GM21786 (cell line): ENCODE measurements at regions not wholly inside any gene's neighbourhood (a gene's known extent, or its start where the extent isn't known, plus 50 kb on each side); places are given as distances from the start of the nearest gene placed in this dataset.

Source experiments
- ATAC-seq: cut with Tn5 transposase; IDR thresholded peaks from one replicate; pipeline ENCODE4 v1.9.1; 2021; ENCODE audit not compliant: unreplicated experiment

DNA sequence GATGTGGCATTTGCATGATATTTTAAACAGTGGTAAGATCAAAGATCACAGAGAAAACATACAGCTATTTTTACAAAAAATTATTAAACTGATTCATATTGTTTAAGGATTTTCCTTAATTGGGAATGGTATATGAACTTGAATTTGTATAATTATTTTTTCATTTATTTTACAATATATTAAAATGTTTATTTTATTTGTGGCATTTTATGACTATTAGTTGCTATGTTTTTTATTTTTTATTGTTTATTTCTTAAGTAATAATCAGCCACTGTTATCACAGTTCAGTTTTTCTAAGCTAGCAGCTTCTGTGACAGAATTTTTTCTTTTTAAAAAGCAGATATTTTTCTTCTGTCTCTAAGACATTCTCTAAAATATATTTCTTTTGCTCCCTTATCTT is 387.0 kb upstream of the KHDRBS2 start:
- no peak for ATAC-seq

DNA sequence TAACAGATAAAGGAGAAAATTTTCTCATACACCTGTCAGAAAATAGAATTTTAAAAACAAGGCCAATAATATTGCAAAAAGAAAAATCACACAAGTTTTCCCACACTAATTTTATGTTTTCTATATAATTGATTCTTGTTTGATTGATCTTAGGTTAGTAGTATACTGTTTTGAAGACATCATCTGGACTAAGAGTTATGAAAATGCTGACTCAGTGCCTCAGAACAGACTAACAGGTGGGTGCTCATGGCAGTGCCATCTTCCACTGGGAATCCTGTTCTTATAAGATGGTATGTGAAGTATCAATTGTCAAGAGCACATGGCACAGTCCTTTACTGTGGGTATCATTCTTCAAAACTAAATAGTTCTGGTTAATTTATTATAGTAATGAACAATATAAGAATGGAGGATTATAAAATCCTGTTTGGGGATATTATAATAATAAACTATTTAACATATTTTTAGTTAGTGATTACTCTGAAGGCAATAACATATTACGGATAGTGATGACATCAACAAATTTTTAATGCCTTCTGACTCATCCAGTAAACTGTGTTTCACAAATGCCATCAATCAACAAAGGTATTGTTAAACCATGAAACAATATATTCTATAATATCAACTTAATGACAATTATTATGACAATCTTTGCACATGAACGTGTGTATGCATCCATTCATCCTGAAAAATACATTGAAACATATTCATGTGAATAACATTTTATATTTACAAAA is 384.6 kb upstream of the KHDRBS2 start:
- ATAC-seq: no peak

- ATAC-seq: no peak
These were observed 383.8 kb upstream of the KHDRBS2 start for GRCh38 chr6:62669831-62670230.

DNA sequence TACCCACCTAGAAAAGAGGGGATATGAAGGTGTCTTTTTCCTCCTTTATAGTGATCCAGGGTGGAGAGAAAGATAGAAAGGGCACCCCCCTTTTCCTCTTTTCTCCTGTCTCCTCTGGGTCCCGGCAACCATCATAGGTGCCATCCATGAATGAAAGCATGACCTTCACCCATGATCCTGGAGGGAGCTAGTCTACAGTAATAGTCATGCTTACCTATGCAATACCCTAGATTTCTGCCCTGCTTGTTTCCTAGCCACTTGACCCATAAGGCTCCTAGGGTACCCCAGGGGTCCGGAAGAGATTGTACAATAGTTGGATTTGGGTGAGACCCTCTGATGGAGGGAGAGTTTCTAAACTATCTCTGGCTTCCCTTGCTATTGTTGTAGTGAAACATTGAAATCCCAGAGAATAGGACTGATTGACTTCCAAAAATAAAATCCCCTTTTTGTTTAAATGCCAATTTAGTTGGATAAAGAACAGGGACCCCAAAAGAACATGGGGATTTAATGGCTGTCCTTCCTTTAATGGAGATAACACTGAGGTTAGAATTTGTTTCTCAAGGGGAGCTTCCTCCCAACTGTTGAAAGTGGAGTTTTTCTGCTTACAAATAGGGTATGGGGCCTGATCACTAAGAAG is 366.8 kb upstream of the KHDRBS2 start:
- ATAC-seq: no peak

DNA sequence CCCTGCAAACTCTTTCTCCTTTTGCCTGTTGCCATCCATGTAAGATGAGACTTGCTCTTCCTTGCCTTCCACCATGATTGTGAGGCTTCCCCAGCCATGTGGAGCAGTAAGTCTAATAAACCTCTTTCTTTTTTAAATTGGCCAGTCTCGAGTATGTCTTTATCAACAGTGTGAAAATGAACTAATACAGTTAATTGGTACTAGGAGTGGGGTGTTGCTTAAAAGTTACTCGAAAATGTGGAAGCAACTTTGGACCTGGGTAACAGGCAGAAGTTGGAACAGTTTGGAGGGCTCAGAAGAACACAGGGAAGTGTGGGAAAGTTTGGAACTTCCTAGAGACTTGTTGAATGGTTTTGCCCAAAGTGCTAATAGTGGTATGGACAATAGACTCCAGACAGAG is 359.2 kb upstream of the KHDRBS2 start:
- no peak for ATAC-seq

- no peak for ATAC-seq
These were observed 354.7 kb upstream of the KHDRBS2 start for GRCh38 chr6:62640749-62641148.

GRCh38 chr6:62626661-62627060 is 340.6 kb upstream of the KHDRBS2 start:
- no peak for ATAC-seq

DNA sequence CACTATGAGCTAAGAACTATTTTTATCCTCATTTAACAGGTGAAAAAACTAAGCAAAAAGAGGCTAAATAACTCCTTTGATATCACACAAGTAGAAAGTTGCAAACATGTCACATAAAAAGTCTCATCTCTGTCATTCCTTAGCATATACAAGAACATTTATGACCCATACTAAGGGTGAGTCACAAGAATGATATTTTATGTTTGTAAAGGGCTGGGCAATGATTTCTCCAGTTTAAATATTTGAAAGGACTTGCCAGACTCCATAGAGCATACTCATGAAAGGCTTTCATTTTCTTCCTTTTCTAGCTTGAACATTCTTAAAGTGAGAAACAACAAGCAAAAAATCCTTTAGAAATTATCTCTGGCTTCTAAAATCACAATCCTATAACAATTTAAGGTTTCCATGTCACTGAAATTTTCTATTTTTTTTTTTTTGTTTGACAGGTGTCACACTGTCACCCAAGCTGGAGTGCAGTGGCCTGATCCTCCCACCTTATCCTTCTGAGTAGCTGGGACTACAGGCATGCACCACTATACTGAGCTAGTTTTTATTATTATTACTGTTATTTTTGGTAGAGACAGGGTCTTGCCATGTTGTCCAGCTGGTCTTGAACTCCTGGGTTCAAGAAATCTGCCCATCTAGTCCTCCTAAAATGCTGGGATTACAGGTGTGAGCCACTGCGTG is 338.0 kb upstream of the KHDRBS2 start:
- ATAC-seq: no peak

DNA sequence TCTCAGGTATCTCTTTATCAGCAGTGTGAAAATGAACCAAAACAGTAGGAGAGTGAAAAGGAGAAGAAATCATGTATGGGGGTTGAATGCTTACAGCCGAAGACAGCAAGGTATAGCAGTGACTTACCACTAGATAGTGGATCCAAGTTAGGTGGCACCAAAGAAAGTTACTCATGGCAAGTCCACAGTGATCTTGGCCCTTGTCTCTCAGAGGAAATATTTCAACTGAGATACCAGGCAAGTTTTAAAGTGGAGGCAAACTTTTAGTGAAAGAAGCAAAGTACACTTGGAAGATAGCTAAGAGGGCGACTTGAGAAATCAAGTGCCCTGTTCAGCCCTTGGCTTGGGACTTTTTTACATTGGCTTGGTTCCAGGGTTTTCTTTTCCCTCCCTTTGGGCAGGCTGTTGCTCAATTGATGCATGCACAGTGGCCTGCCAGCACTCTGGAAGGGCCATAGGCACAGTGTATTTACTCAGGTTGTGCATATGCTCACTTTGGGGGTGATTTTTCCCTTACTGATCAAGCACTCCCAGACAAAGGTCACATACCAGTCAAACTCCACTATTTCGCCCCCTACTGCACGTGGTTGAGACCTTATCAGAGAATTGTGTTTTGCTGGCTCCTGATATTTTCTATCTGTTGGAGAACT is 329.5 kb upstream of the KHDRBS2 start:
- no peak for ATAC-seq

- ATAC-seq: no peak
These were observed 328.4 kb upstream of the KHDRBS2 start for GRCh38 chr6:62614442-62614841.

GRCh38 chr6:62613928-62614327 is 327.9 kb upstream of the KHDRBS2 start:
- ATAC-seq: no peak

- no peak for ATAC-seq
These were observed 326.4 kb upstream of the KHDRBS2 start for GRCh38 chr6:62612471-62612870.

DNA sequence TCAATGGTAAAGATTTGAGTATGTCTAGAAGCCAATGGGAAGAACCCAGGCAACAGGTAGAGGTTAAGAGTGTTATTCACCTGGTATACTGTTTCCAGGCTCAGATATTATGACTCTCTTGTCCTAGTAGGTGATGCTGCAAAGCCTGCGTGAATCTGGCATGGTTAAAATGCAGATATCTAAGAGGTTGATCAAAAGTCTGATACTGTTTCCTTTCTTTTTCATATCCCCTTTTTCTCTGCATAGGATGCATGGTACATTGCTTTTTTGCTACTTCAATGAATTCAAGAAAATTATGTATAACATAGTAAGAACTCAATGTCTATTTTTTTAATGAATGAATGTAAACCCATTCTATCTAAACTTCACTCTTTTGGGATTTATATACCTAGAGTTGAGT is 284.3 kb upstream of the KHDRBS2 start:
- ATAC-seq: no peak

DNA sequence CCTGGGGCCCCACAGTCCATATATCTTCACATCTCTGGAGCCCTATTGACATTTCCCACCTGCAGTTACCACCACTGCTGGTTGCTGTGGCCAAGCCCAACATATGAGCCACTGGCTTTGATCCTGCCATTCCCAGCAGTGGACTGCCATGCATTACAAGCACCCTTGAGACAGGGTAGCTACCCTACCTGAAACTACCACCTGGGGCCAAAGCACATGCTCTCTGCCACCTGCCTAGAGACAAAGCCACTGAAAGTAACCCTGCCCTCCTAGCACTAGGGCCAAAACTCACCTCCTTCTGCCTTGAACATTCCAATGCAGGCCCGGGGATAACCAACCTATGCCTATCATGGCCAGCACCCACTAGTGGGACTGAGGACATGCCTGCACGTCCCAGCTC is 255.5 kb upstream of the KHDRBS2 start:
- no peak for ATAC-seq

GRCh38 chr6:62530985-62531384 is 245.0 kb upstream of the KHDRBS2 start:
- no peak for ATAC-seq

DNA sequence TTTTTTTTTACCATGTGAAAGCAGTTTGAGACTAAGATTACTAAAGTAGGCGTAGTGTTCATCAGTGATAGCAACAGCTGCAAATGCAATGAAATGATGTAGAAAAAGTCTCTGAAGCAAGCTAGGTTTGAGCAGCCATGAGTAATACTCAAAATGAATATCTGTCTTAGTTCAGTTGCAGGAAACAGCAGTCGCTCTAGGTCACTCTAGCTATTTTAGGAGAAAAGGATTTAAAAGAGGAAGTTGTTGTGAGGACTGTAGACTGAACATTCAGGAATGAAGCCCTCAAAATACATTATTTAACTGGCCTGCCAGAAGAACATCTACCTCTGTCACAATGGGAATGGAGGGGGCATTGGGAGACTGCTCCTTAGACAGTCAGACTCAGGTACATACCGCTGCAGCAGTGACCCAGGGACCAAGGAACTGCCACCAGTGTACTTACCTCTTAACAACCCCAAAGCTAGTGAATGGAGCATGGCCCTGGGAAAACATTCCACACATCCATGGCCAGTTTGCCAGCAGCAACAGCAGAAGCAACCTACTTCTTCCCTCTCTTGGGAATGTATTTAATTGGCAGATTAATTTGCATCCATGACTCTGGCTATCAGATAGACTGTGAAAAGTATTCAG is 243.0 kb upstream of the KHDRBS2 start:
- no peak for ATAC-seq

DNA sequence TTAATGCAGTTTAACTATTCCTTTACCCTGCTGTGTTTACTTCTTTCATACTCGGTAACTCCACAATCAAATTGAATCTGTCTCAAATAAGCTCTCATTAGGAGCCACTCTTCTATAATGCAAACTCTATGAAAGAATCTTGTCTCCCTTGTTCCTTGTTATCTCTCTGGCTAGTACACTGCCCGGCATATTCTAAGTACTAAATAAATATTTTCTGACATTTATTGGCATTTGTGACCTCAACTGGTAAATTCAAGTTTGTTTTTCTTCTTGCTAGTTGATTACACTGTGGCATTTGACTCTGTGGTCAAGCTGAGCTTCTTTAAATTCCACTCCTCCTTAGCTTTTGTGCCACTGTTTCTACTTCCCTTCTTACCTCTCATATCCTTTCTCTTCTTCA is 237.6 kb upstream of the KHDRBS2 start:
- ATAC-seq: no peak

GRCh38 chr6:62519574-62519973 is 233.5 kb upstream of the KHDRBS2 start:
- ATAC-seq: no peak

- ATAC-seq: no peak
These were observed 230.5 kb upstream of the KHDRBS2 start for GRCh38 chr6:62516291-62517141.

GRCh38 chr6:62492192-62492822 is 206.3 kb upstream of the KHDRBS2 start:
- no peak for ATAC-seq
